DMS153 (cell line): ENCODE measurements at regions not wholly inside any gene's neighbourhood (a gene's known extent, or its start where the extent isn't known, plus 50 kb on each side); places are given as distances from the start of the nearest gene placed in this dataset.
"Not testable (repeated sequence)": the region's sequence is repeated elsewhere in the genome, so short reads cannot be mapped to it uniquely, and the experiment has no call there.

Source experiments
- DNase-seq: peaks from one replicate; lab custom pipeline; 2025; lab: John Stamatoyannopoulos, UW

- no peak for DNase-seq
Observed at GRCh38 chr12:17357396-17357795, 732.6 kb downstream of the RERGL start.

DNA sequence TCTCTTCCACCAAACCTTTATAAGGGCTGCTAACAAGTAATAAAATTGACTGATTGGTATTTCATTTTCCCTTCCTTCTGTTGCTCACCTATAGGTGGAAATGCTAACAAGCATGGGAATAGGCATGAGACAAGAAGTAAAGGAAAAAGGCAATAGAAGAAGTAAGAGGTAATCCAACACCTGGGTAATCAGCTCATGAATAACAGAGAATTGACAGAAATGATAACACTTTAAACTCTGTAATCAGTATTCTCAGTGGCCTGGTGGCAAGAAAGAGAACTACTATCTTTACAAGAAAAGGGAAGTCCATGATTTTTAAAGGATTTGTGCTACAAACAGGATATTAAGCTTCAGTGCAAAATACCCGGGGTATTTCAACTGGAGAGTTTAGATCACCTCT lies 737.8 kb downstream of the RERGL start:
- no peak for DNase-seq

- no peak for DNase-seq
Observed at GRCh38 chr12:17348311-17348710, 741.7 kb downstream of the RERGL start.

GRCh38 chr12:17344649-17345048 lies 738.7 kb upstream of the LMO3 start:
- DNase-seq, result no peak

DNA sequence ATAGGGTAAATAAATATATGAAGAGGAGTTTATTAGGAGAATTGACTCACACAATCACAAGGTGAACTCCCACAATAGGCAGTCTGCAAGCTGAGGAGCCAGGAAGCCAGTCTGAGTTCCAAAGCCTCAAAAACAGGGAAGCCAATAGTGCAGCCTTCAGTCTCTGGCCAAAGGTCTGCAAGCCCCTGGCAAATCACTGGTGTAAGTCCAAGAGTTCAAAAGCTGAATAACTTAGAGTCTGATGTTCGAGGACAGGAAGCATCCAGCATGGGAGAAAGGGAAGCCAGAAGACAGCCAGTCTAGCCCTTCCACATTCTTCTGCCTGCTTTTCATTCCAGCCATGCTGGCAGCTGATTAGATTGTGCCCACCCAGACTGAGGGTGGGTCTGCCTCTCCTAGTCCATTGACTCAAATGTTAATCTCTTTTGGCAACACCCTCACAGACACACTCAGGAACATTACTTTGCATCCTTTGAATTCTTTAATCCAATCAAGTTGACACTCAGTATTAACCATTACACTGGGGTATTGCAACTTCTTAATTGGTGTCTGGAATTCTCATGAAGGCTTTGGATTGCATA lies 736.5 kb upstream of the LMO3 start:
- no peak for DNase-seq

- DNase-seq, result no peak
Observed at GRCh38 chr12:17335487-17335886, 729.5 kb upstream of the LMO3 start.

DNA sequence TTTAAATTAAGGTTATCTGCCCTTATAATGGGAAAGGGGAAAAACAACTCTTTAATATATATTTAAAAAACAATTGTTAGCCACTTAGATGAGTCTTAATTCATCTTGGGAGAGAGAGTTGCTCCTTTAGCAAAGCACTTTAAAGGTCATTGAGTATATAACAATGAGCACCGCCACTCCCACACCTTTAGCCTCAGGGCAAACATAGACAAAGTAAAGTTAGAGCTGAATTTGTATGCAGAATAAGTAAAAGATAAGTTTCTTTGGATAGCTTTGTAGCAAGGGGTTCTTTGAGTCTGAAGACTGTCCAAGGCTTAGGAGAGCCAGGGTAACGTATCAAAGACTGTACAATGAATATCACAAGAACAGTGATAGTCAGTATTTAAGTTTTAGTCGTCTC lies 728.8 kb upstream of the LMO3 start:
- DNase-seq, result no peak

- no peak for DNase-seq
Observed at GRCh38 chr12:17333287-17333686, 727.3 kb upstream of the LMO3 start.

GRCh38 chr12:17326649-17327048 lies 720.7 kb upstream of the LMO3 start:
- DNase-seq, result no peak

DNA sequence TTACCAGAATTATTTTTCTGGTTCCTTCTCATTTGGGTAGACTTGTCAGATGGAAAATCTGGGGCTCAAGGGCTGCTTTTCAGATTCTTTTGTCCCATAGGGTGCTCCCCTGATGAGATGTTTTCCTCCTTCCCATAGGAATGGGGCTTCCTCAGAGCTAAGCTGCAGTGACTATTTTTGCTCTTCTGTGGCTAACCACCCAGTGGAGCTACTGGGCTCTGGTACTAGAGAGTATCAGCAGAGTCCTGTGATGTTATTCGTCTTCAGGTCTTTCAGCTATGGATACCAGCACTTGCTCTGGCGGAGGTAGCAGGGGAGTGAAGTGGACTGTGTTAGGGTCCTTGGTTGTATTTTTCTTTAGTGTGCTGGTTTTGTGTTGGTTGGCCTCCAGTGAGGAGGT lies 716.1 kb upstream of the LMO3 start:
- no peak for DNase-seq

GRCh38 chr12:17304503-17305347 lies 698.8 kb upstream of the LMO3 start:
- no peak for DNase-seq

- no peak for DNase-seq
Observed at GRCh38 chr12:17302001-17302400, 696.0 kb upstream of the LMO3 start.

- no peak for DNase-seq
Observed at GRCh38 chr12:17301544-17301943, 695.6 kb upstream of the LMO3 start.

GRCh38 chr12:17296882-17297281 lies 690.9 kb upstream of the LMO3 start:
- DNase-seq, result no peak

DNA sequence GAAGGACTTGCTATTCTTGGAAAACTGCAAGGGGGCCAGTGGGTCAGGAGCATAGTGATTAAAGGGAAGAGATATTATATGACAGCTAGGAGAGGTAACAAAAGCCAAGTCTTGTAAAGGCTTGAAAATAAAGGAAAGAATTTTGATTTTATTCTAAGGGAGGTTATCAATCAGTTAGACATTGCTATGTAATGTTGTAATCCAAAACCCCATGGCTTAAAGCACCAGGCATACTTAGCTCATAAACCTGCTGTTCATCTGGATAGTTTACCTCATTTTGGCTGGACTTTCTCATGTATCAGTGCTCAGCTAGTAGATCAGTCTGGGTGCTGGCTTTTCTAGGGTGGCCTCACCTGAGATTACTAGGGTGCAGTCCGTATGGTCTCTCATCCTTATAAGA lies 680.9 kb upstream of the LMO3 start:
- DNase-seq, result no peak

GRCh38 chr12:17284873-17285272 lies 678.9 kb upstream of the LMO3 start:
- no peak for DNase-seq

GRCh38 chr12:17283563-17283962 lies 677.6 kb upstream of the LMO3 start:
- no peak for DNase-seq

DNA sequence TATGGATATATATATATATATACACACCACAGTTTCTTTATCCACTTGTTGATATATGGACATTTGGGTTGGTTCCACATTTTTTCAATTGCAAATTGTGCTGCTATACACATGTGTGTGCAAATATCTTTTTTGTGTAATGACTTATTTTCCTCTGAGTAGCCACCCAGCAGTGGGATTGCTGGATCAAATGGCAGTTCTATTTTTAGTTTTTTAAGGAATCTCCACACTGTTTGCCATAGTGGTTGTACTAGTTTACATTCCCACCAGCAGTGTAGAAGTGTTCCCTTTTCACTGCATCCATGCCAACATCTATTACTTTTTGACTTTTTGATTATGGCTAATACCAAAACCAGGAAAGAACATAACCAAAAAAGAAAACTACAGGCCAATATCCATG lies 676.2 kb upstream of the LMO3 start:
- not testable (repeated sequence) for DNase-seq

GRCh38 chr12:17278946-17279345 lies 673.0 kb upstream of the LMO3 start:
- DNase-seq, result no peak

DNA sequence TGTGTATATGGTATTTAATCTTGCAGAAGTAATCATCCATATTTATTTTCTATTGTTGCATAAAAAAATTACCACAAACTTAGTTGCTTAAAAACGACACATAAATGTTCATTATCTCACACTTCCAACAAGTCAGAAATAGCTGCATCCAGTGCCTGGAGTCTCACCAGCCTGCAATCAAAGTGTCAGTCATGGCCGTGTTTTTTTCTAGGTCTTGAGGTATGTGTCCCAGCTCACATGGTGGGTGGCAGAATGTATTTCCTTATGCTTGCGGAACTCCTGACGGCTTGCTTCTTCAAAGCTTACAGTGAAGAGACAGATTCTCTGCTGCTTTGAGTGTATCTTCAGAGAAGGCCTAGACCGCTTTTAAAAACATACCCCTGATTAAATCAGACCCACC lies 670.2 kb upstream of the LMO3 start:
- no peak for DNase-seq

DNA sequence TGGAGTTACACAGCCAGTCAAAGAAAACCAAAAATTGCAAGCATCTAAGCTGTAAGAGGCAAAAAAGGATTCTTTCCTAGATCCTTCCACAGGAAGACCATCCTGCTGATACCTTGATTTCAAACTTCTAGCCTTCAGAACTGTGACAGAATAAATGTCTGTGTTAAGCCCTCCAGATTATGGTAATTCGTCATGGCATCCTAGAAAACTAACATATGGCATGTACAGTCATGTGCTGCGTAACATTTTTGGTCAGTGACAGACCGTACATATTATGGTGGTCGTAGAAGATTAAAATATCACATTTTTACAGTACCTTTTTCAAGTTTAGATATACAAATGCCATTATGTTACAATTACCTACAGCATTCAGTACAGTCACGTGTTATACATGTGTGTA lies 660.9 kb upstream of the LMO3 start:
- DNase-seq, result no peak

DNA sequence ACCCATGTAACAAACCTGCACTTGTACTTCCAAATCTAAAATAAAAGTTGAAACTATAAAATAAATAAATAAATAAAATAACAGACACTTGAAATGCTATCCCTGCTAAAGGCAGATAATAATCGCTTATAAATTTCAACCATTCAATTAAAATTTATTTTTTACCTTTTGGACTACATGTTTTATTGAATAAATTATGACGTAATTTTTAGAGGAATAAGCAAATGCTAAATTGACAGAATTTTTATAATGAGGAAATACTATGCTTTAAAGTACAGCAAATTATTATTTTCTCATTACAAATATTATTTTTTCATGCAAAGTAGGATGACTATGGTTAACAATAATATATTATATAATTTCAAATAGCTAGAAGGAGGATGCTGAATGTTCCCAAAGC lies 658.6 kb upstream of the LMO3 start:
- no peak for DNase-seq

GRCh38 chr12:17239874-17240273 lies 633.9 kb upstream of the LMO3 start:
- no peak for DNase-seq

DNA sequence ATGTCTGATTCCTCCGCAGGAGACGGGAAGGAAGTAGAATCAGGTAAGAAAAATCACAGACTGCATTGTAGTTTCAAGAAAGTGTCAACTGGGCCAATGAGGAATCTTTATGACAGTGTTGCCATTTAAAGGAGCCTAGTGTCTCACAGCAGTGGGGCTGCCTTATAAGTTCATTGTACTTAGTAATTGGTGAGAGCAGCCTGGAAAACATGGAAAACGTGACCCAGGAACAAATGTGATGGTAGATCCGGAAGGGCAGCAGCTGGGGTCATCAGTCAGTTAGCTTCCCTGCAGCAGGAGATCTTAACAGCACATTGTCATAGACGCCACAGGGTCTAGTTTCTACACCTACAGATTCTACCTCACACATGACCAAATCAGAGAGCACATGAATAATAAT lies 630.0 kb upstream of the LMO3 start:
- DNase-seq, result no peak
